Endothelial cell of umbilical vein (primary cell): ENCODE measurements at regions not wholly inside any gene's neighbourhood (a gene's known extent, or its start where the extent isn't known, plus 50 kb on each side); places are given as distances from the start of the nearest gene placed in this dataset.

Experiments used
- BruUV-seq: library from RNA; stranded (reverse); fragments of 400-500 nt; replicated peaks from 2 replicates; lab custom pipeline; 2021; lab: Mats Ljungman, UMichigan
- CTCF ChIA-PET: fragments of 300-600, 350-600 bp; sonication (Branson Sonifier 250); formaldehyde crosslinking; loops from one replicate; lab custom pipeline; 2021; ENCODE audit warnings: antibody characterized with exemption, inconsistent platforms; lab: Charles Lee
- POLR2A ChIA-PET: fragments of 300-600, 350-600 bp; sonication (Branson Sonifier 250); formaldehyde crosslinking; loops from one replicate; lab custom pipeline; 2021; ENCODE audit warnings: antibody characterized with exemption, inconsistent platforms; lab: Charles Lee
- DNase-seq: peaks from one replicate; pipeline ENCODE4 v3.0.0-alpha.2; 2011; ENCODE audit warnings: low read depth, low spot score
- FAIRE-seq: peaks from 2 replicates; lab custom pipeline; 2011; peaks lifted over from hg19 to GRCh38; lab: Jason Lieb, UNC
- H2AFZ ChIP-seq: 2 replicates; pipeline ENCODE4 v1.6.0; 2012; ENCODE audit warnings: low read depth, low read length, control low read depth, inconsistent platforms
- H3K27ac ChIP-seq: 2 replicates; pipeline ENCODE4 v1.5.1; 2011; ENCODE audit warnings: low read depth, mild to moderate bottlenecking, control low read depth, low read length, moderate library complexity; ENCODE audit not compliant: insufficient read depth
- H3K27me3 ChIP-seq, 2 experiments: 2 replicates each; pipeline versions ENCODE4 v1.6.0 to v1.6.1; 2011; ENCODE audit warnings: low read length in 2 of 2, mixed read lengths in 1 of 2; ENCODE audit not compliant: control insufficient read depth in 2 of 2, insufficient read depth in 2 of 2
- H3K36me3 ChIP-seq, 2 experiments: 2 replicates in 1 of 2; 3 replicates in 1 of 2; pipeline ENCODE4 v1.5.1; 2011; ENCODE audit warnings: low read length in 2 of 2, mild to moderate bottlenecking in 1 of 2, moderate library complexity in 1 of 2; ENCODE audit not compliant: control insufficient read depth in 2 of 2, insufficient read depth in 2 of 2; ENCODE audit errors: extremely low read depth in 1 of 2
- H3K4me1 ChIP-seq: 3 replicates; pipeline ENCODE4 v1.5.1; 2011; ENCODE audit warnings: mild to moderate bottlenecking, low read length; ENCODE audit not compliant: control insufficient read depth, insufficient read depth; ENCODE audit errors: extremely low read depth
- H3K4me2 ChIP-seq: 2 replicates; pipeline ENCODE4 v1.6.1; 2011; ENCODE audit warnings: low read length, control low read depth, mixed read lengths; ENCODE audit not compliant: insufficient read depth
- H3K4me3 ChIP-seq, 3 experiments: fragments of 200-600 bp in 1 of 3; sonication (generic), shearing (Covaris generic) in 1 of 3; replicated peaks in 1 of 3; 2 replicates each; pipeline ENCODE4 v1.5.1; 2011 to 2016; ENCODE audit warnings: control low read depth in 3 of 3, low read length in 3 of 3, mild to moderate bottlenecking in 2 of 3, inconsistent platforms in 1 of 3, low read depth in 1 of 3, moderate library complexity in 1 of 3; ENCODE audit not compliant: insufficient read depth in 1 of 3
- H3K79me2 ChIP-seq: 2 replicates; pipeline ENCODE4 v1.6.0; 2012; ENCODE audit warnings: low read length, inconsistent platforms; ENCODE audit not compliant: control insufficient read depth, insufficient read depth
- H3K9ac ChIP-seq: replicated peaks from 2 replicates; pipeline ENCODE3; 2011; ENCODE audit warnings: low read length, control low read depth; ENCODE audit not compliant: insufficient read depth; ENCODE audit errors: extremely low read depth
- H3K9me1 ChIP-seq: replicated peaks from 3 replicates; pipeline ENCODE4 v1.6.0; 2011; ENCODE audit warnings: mild to moderate bottlenecking, low read length; ENCODE audit not compliant: control insufficient read depth, insufficient read depth; ENCODE audit errors: extremely low read depth
- H3K9me3 ChIP-seq: replicated peaks from 2 replicates; pipeline ENCODE4 v1.5.1; 2012; ENCODE audit warnings: low read length, inconsistent platforms; ENCODE audit not compliant: control insufficient read depth, insufficient read depth
- H4K20me1 ChIP-seq: replicated peaks from 2 replicates; pipeline ENCODE3; 2011; ENCODE audit warnings: mild to moderate bottlenecking, low read length; ENCODE audit not compliant: control insufficient read depth, insufficient read depth; ENCODE audit errors: extremely low read depth
- CTCF ChIP-seq, 2 donors: IDR thresholded peaks; 1 replicate in 1 of 2; 2 replicates in 1 of 2; pipeline ENCODE4 v1.5.1; 2011; ENCODE audit warnings: low read length in 2 of 2, mild to moderate bottlenecking in 2 of 2, moderate library complexity in 2 of 2, control low read depth in 1 of 2, inconsistent platforms in 1 of 2, low read depth in 1 of 2; ENCODE audit not compliant: insufficient read depth in 1 of 2; ENCODE audit errors: extremely low read depth in 1 of 2
- EZH2 ChIP-seq: IDR thresholded peaks from 2 replicates; pipeline ENCODE4 v1.6.1; 2012; ENCODE audit warnings: borderline replicate concordance, low read depth, mild to moderate bottlenecking, moderate library complexity, low read length, inconsistent platforms; ENCODE audit not compliant: severe bottlenecking
- FOS ChIP-seq: IDR thresholded peaks from 2 replicates; pipeline ENCODE4 v1.6.1; 2011; ENCODE audit warnings: mild to moderate bottlenecking, low read length, moderate library complexity, borderline replicate concordance; ENCODE audit not compliant: insufficient read depth
- GATA2 ChIP-seq: IDR thresholded peaks from 2 replicates; pipeline ENCODE4 v1.7.0; 2011; ENCODE audit warnings: low read depth, mild to moderate bottlenecking, moderate library complexity, mixed read lengths, low read length; ENCODE audit not compliant: insufficient read length, insufficient read depth
- JUN ChIP-seq: IDR thresholded peaks from 2 replicates; pipeline ENCODE4 v1.6.1; 2011; ENCODE audit warnings: borderline replicate concordance, low read depth; ENCODE audit not compliant: insufficient read length, insufficient read depth
- MYC ChIP-seq: IDR thresholded peaks from one replicate; pipeline ENCODE4 v1.6.1; 2011; ENCODE audit warnings: mild to moderate bottlenecking, low read depth, low read length
- POLR2A ChIP-seq: IDR thresholded peaks from 2 replicates; pipeline ENCODE4 v1.6.1; 2012; ENCODE audit warnings: low read depth, mild to moderate bottlenecking, control low read depth, low read length
- POLR2AphosphoS5 ChIP-seq: IDR thresholded peaks from 2 replicates; pipeline ENCODE4 v1.6.1; 2012; ENCODE audit warnings: low read depth, mild to moderate bottlenecking, control low read depth, low read length, moderate library complexity; ENCODE audit not compliant: insufficient read depth
- dilution Hi-C: fragments of 300-500 bp; cut with MboI; formaldehyde crosslinking; loops from one replicate; pipeline ENCODE4 v1.15.0; 2019; ENCODE audit warnings: low sequenced_read_pairs; ENCODE audit not compliant: extremely low pct_ligation_motif_present
- intact Hi-C: fragments of 100-400 bp; cut with micrococcal nuclease; formaldehyde crosslinking; loops from one replicate; pipeline ENCODE4 v1.10.0; 2022
- TF ChIP-seq, protein P1 (sequence below): IDR thresholded peaks from 2 replicates; pipeline ENCODE4 v1.6.1; 2011; ENCODE audit not compliant: insufficient read depth, insufficient read length

GRCh38 chr3:159829539-159830227 is 159.0 kb upstream of the IL12A start:
- peak; percentile 38 for FAIRE-seq
- Histone ChIP-seq H3K79me2 (peaks cover 53% of the 10 kb centered on the region), H4K20me1 (no peaks in the 10 kb centered on the region), H2AFZ (no peak overlapping the region), H3K4me1 (peaks cover 21% of the 10 kb centered on the region), H3K27me3 (no peaks in the 10 kb centered on the region), H3K9me3 (no peaks in the 10 kb centered on the region), H3K9ac (no peak overlapping the region), H3K36me3 (no peaks in the 10 kb centered on the region), H3K27ac (peak overlapping the region; percentile 31), H3K9me1 (no peaks in the 10 kb centered on the region), H3K4me3 (no peak overlapping the region), H3K4me2 (no peak overlapping the region)
- no TSS peak for BruUV-seq
- POLR2A ChIA-PET, result interaction anchor here (0.6 to 3.4 kb wide), 5 partner anchors 24 to 236 kb away, joined by 3 to 45 read pairs (median 4); no protein-coding TSS in a partner anchor
- peak; percentile 85 for DNase-seq
- TF ChIP-seq POLR2AphosphoS5, result peak; percentile 26
- no peak for TF ChIP-seq EZH2
- no peak for TF ChIP-seq GATA2
- no peak for TF ChIP-seq MYC
- no peak for TF ChIP-seq JUN
- intact Hi-C loops (loop anchor here (1.0 to 5.0 kb wide), 3 partner anchors 24 to 567 kb away; partner anchors contain the start of gene IL12A), dilution Hi-C loops (no loop called here)
- CTCF ChIA-PET, result interaction anchor here (0.6 to 10.5 kb wide), 14 partner anchors 12 to 1175 kb away, joined by 3 to 201 read pairs (median 12); partner anchors contain the start of gene IL12A

DNA sequence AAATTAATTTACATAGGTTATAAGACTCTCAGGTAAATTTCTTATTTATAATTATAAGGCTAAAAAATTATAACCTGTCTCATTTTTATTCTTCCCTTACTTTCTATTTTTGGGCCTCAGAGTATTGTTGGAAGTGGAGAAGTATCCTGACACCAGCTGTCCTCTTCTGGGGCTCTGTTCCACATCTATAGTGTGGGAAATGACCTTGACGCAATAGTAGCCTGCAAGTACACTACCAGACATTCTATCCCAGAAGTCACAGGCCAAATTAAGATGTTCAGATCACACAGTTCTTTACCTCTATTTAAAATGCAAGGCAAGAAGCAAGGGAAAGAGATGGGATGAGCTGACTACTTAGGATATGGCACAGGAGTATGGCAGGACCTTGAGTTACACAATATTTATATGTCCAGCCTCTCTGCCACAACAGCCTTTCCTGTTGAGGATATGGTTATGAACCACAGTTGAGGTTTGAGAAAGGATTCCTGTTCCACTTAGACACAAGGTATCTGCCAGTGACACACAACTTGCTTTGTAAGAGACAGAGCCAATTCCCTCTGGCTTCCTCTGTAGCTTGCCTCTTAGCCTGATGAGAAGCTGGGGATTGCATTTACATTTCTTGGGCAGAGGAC is 158.0 kb upstream of the IL12A start:
- no peak for DNase-seq
- no peak for FAIRE-seq

More for the DNA sequence above, 158.0 kb upstream of the IL12A start:
- CTCF ChIA-PET, result interaction anchor here (2.5 to 10.5 kb wide), 6 partner anchors 21 to 176 kb away, joined by 8 to 201 read pairs (median 74); partner anchors contain the start of gene IL12A
- H3K4me2 ChIP-seq, result no peak overlapping the region
- dilution Hi-C loops, result no loop called here
- H3K27me3 ChIP-seq, result no peaks in the 10 kb centered on the region
- no TSS peak for BruUV-seq
- intact Hi-C loops, result no loop called here
- peaks cover 27% of the 10 kb centered on the region for H3K4me1 ChIP-seq
- H3K36me3 ChIP-seq, result no peaks in the 10 kb centered on the region
- H2AFZ ChIP-seq, result no peak overlapping the region
- H3K4me3 ChIP-seq, result no peak overlapping the region
- H3K79me2 ChIP-seq, result peaks cover 57% of the 10 kb centered on the region
- no peaks in the 10 kb centered on the region for H4K20me1 ChIP-seq
- no peaks in the 10 kb centered on the region for H3K9me3 ChIP-seq
- H3K27ac ChIP-seq, result no peak overlapping the region
- TF ChIP-seq, protein P1, sequence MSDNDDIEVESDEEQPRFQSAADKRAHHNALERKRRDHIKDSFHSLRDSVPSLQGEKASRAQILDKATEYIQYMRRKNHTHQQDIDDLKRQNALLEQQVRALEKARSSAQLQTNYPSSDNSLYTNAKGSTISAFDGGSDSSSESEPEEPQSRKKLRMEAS, result no peak
- no peak for TF ChIP-seq MYC
- TF ChIP-seq POLR2AphosphoS5, result no peak
- TF ChIP-seq POLR2A, result no peak
- TF ChIP-seq JUN, result no peak
- no peak for TF ChIP-seq GATA2
- no peak for TF ChIP-seq FOS
- TF ChIP-seq CTCF (IDR thresholded peaks at IDR 0.05; ENCODE audit: extremely low read depth in 1 of 2, insufficient read depth in 1 of 2, low read depth in 1 of 2, low read length in 2 of 2), result no peak
- no peak for TF ChIP-seq EZH2
- no peaks in the 10 kb centered on the region for H3K9me1 ChIP-seq
- POLR2A ChIA-PET, result interaction anchor here (0.6 to 3.4 kb wide), 2 partner anchors 23 to 49 kb away, joined by 3 to 45 read pairs; no protein-coding TSS in a partner anchor
- H3K9ac ChIP-seq, result no peak overlapping the region
